ENCODE measurements at regions not wholly inside any gene's neighbourhood (a gene's known extent, or its start where the extent isn't known, plus 50 kb on each side); places are given as distances from the start of the nearest gene placed in this dataset.
A peak's percentile ranks its signal among the peaks of the same experiment; 100 is the strongest.

- no peak for DNase-seq (ENCODE audit: low read depth)
- H3K4me3 ChIP-seq (ENCODE audit: low read depth, low read length): no peak overlapping the region
- no peaks in the 10 kb centered on the region for H3K36me3 ChIP-seq (ENCODE audit: control insufficient read depth, insufficient read depth, low read length)
- H3K27me3 ChIP-seq (ENCODE audit: control insufficient read depth, insufficient read depth, low read length): no peaks in the 10 kb centered on the region
- TF ChIP-seq CTCF (IDR thresholded peaks at IDR 0.05; ENCODE audit: insufficient read depth, low read length, poor library complexity, severe bottlenecking): no peak
Observed at GRCh38 chr10:64636461-64636860, 1115.3 kb downstream of the REEP3 start.

GRCh38 chr10:64637939-64638338, 1116.7 kb downstream of the REEP3 start:
- TF ChIP-seq CTCF (IDR thresholded peaks at IDR 0.05; ENCODE audit: insufficient read depth, low read length, poor library complexity, severe bottlenecking): no peak
- H3K4me3 ChIP-seq (ENCODE audit: low read depth, low read length): no peak overlapping the region

GRCh38 chr10:64648915-64649314, 1127.7 kb downstream of the REEP3 start:
- no peak for TF ChIP-seq CTCF (IDR thresholded peaks at IDR 0.05; ENCODE audit: insufficient read depth, low read length, poor library complexity, severe bottlenecking)
- Histone ChIP-seq H3K36me3 (ENCODE audit: control insufficient read depth, insufficient read depth, low read length) (no peaks in the 10 kb centered on the region), H3K27me3 (ENCODE audit: control insufficient read depth, insufficient read depth, low read length) (no peaks in the 10 kb centered on the region), H3K4me3 (ENCODE audit: low read depth, low read length) (no peak overlapping the region)
- DNase-seq (ENCODE audit: low read depth): no peak

More at GRCh38 chr10:64637939-64638338, 1116.7 kb downstream of the REEP3 start:
- Histone ChIP-seq H3K36me3 (ENCODE audit: control insufficient read depth, insufficient read depth, low read length) (no peaks in the 10 kb centered on the region), H3K27me3 (ENCODE audit: control insufficient read depth, insufficient read depth, low read length) (no peaks in the 10 kb centered on the region)
- DNase-seq (ENCODE audit: low read depth): no peak

GRCh38 chr10:64658528-64658927, 1137.3 kb downstream of the REEP3 start:
- H3K36me3 ChIP-seq (ENCODE audit: control insufficient read depth, insufficient read depth, low read length): no peaks in the 10 kb centered on the region
- no peak for TF ChIP-seq CTCF (IDR thresholded peaks at IDR 0.05; ENCODE audit: insufficient read depth, low read length, poor library complexity, severe bottlenecking)
- H3K4me3 ChIP-seq (ENCODE audit: low read depth, low read length): no peak overlapping the region
- no peak for DNase-seq (ENCODE audit: low read depth)
- no peaks in the 10 kb centered on the region for H3K27me3 ChIP-seq (ENCODE audit: control insufficient read depth, insufficient read depth, low read length)

- H3K4me3 ChIP-seq (ENCODE audit: low read depth, low read length): no peak overlapping the region
- no peak for DNase-seq (ENCODE audit: low read depth)
- TF ChIP-seq CTCF (IDR thresholded peaks at IDR 0.05; ENCODE audit: insufficient read depth, low read length, poor library complexity, severe bottlenecking): no peak
- H3K27me3 ChIP-seq (ENCODE audit: control insufficient read depth, insufficient read depth, low read length): no peaks in the 10 kb centered on the region
- no peaks in the 10 kb centered on the region for H3K36me3 ChIP-seq (ENCODE audit: control insufficient read depth, insufficient read depth, low read length)
Observed at GRCh38 chr10:64659311-64659710, 1138.1 kb downstream of the REEP3 start.

- TF ChIP-seq CTCF (IDR thresholded peaks at IDR 0.05; ENCODE audit: insufficient read depth, low read length, poor library complexity, severe bottlenecking): no peak
- H3K27me3 ChIP-seq (ENCODE audit: control insufficient read depth, insufficient read depth, low read length): no peaks in the 10 kb centered on the region
- peak; percentile 31 for DNase-seq (ENCODE audit: low read depth)
- no peaks in the 10 kb centered on the region for H3K36me3 ChIP-seq (ENCODE audit: control insufficient read depth, insufficient read depth, low read length)
- H3K4me3 ChIP-seq (ENCODE audit: low read depth, low read length): no peak overlapping the region
Observed at GRCh38 chr10:64682043-64682442, 1160.8 kb downstream of the REEP3 start.

Measured in kidney epithelial cell (primary cell).